C1 segment of cervical spinal cord (tissue), 14 donors: ENCODE measurements at regions not wholly inside any gene's neighbourhood (a gene's known extent, or its start where the extent isn't known, plus 50 kb on each side); places are given as distances from the start of the nearest gene placed in this dataset.
A peak's percentile ranks its signal among the peaks of the same experiment; 100 is the strongest.

Source experiments
- DNase-seq, 14 donors: peaks; one replicate each; lab custom pipeline; 2025; lab: John Stamatoyannopoulos, UW

GRCh38 chr3:146928421-146929059 lies 323.4 kb upstream of the PLSCR5 start:
- peak in 1 of 14 donors; percentile 79 for DNase-seq

- peak in 1 of 14 donors; percentile 37 for DNase-seq
These were observed 316.5 kb upstream of the PLSCR5 start for GRCh38 chr3:146921693-146922092.

GRCh38 chr3:146914409-146914808 lies 309.3 kb upstream of the PLSCR5 start:
- DNase-seq, result no peak

GRCh38 chr3:146912241-146913015 lies 307.3 kb upstream of the PLSCR5 start:
- DNase-seq, result no peak

- peak in 2 of 14 donors; percentile 6 to 99 for DNase-seq
These were observed 298.8 kb upstream of the PLSCR5 start for GRCh38 chr3:146903927-146904326.

GRCh38 chr3:146899171-146899570 lies 294.0 kb upstream of the PLSCR5 start:
- no peak for DNase-seq

GRCh38 chr3:146896711-146897110 lies 291.6 kb upstream of the PLSCR5 start:
- no peak for DNase-seq

GRCh38 chr3:146895026-146895749 lies 290.0 kb upstream of the PLSCR5 start:
- no peak for DNase-seq

- no peak for DNase-seq
These were observed 289.3 kb upstream of the PLSCR5 start for GRCh38 chr3:146894406-146894805.

GRCh38 chr3:146892041-146892440 lies 286.9 kb upstream of the PLSCR5 start:
- DNase-seq, result no peak

GRCh38 chr3:146889626-146890025 lies 284.5 kb upstream of the PLSCR5 start:
- DNase-seq, result no peak

GRCh38 chr3:146888176-146888575 lies 283.0 kb upstream of the PLSCR5 start:
- DNase-seq, result no peak

- no peak for DNase-seq
These were observed 279.6 kb upstream of the PLSCR5 start for GRCh38 chr3:146884721-146885120.

GRCh38 chr3:146884296-146884695 lies 279.1 kb upstream of the PLSCR5 start:
- DNase-seq, result no peak

GRCh38 chr3:146883288-146883687 lies 278.1 kb upstream of the PLSCR5 start:
- DNase-seq, result peak in 1 of 14 donors; percentile 77

GRCh38 chr3:146881966-146882760 lies 277.0 kb upstream of the PLSCR5 start:
- no peak for DNase-seq

GRCh38 chr3:146881356-146881755 lies 276.2 kb upstream of the PLSCR5 start:
- DNase-seq, result no peak

GRCh38 chr3:146873748-146874147 lies 268.6 kb upstream of the PLSCR5 start:
- DNase-seq, result no peak

GRCh38 chr3:146865175-146865755 lies 260.1 kb upstream of the PLSCR5 start:
- DNase-seq, result peak in 1 of 14 donors; percentile 71

GRCh38 chr3:146861262-146861661 lies 256.1 kb upstream of the PLSCR5 start:
- DNase-seq, result no peak

GRCh38 chr3:146854523-146854922 lies 249.4 kb upstream of the PLSCR5 start:
- no peak for DNase-seq
